Smooth muscle cell (in vitro differentiated cells): ENCODE measurements at regions not wholly inside any gene's neighbourhood (a gene's known extent, or its start where the extent isn't known, plus 50 kb on each side); places are given as distances from the start of the nearest gene placed in this dataset.

Experiments
- DNase-seq: peaks from one replicate; lab custom pipeline; 2025; ENCODE audit not compliant: unreplicated experiment; lab: John Stamatoyannopoulos, UW
- H2AFZ ChIP-seq: fragments of 200-600 bp; sonication (generic); 2 replicates; pipeline ENCODE4 v1.6.0; 2016; ENCODE audit warnings: antibody characterized with exemption, low read depth, mild to moderate bottlenecking
- H3F3A ChIP-seq: fragments of 200-600 bp; sonication (generic); 2 replicates; pipeline ENCODE4 v1.6.0; 2017; ENCODE audit warnings: antibody characterized with exemption, low read depth
- H3K27ac ChIP-seq: fragments of 200-600 bp; sonication (generic); 2 replicates; pipeline ENCODE4 v1.5.1; 2016; ENCODE audit warnings: low read depth, mild to moderate bottlenecking
- H3K27me3 ChIP-seq: fragments of 200-600 bp; sonication (generic); 2 replicates; pipeline ENCODE4 v1.6.1; 2016; ENCODE audit warnings: low read depth, mild to moderate bottlenecking
- H3K36me3 ChIP-seq: fragments of 200-600 bp; sonication (generic); 2 replicates; pipeline ENCODE4 v1.5.1; 2016; ENCODE audit warnings: low read depth
- H3K4me1 ChIP-seq: fragments of 200-600 bp; sonication (generic); 2 replicates; pipeline ENCODE4 v1.5.1; 2016; ENCODE audit warnings: low read depth
- H3K4me2 ChIP-seq: fragments of 200-600 bp; sonication (generic); 2 replicates; pipeline ENCODE4 v1.6.0; 2016; ENCODE audit warnings: mild to moderate bottlenecking
- H3K4me3 ChIP-seq: fragments of 200-600 bp; sonication (generic); 2 replicates; pipeline ENCODE4 v1.5.1; 2016; ENCODE audit warnings: mild to moderate bottlenecking
- H3K79me2 ChIP-seq: fragments of 200-600 bp; sonication (generic); 2 replicates; pipeline ENCODE4 v1.6.0; 2016; ENCODE audit warnings: low read depth, mild to moderate bottlenecking
- H3K9ac ChIP-seq: fragments of 200-600 bp; sonication (generic); 2 replicates; pipeline ENCODE4 v1.6.0; 2016; ENCODE audit warnings: low read depth
- H3K9me3 ChIP-seq: fragments of 200-600 bp; sonication (generic); replicated peaks from 2 replicates; pipeline ENCODE4 v1.5.1; 2016; ENCODE audit warnings: low read depth
- H4K20me1 ChIP-seq: fragments of 200-600 bp; sonication (generic); 2 replicates; pipeline ENCODE4 v1.6.0; 2016; ENCODE audit warnings: low read depth
- CTCF ChIP-seq: fragments of 200-600 bp; sonication (generic); IDR thresholded peaks from 2 replicates; pipeline ENCODE4 v1.5.1; 2017; ENCODE audit warnings: borderline replicate concordance, mild to moderate bottlenecking, antibody characterized with exemption; ENCODE audit not compliant: insufficient read depth, poor library complexity, severe bottlenecking
- WGBS: methylation state at CpG from one replicate; pipeline ENCODE4 v1.1.7; 2016; ENCODE audit warnings: low lambda C conversion rate; 5-methylcytosine and 5-hydroxymethylcytosine counted together

DNA sequence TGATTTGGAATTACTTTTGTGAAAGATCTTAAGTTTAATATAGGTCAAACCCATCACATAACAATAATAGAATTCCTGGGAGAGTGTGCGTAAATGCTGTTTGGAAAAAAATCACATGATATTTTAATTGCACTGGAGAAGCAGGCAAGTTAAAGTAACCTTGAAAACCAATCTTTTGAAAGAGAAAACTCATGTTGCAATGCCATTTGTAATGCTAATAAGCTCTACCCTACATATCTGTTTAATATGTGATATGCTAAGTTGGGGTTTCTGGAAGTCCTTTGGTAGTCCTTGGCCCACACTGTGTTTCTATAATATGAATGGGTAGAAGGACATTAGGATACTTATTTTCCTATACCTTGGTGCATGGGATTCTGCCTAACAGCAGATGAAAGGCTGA, 370.4 kb downstream of the DDX10 start:
- H3K9me3 ChIP-seq = no peaks in the 10 kb centered on the region
- peaks cover 10% of the 10 kb centered on the region for H3K4me1 ChIP-seq
- no peak overlapping the region for H3K27ac ChIP-seq
- no peak for TF ChIP-seq CTCF
- H3K9ac ChIP-seq = no peak overlapping the region
- DNase-seq = no peak
- no peaks in the 10 kb centered on the region for H3K36me3 ChIP-seq
- H3K4me2 ChIP-seq = no peak overlapping the region
- 93% methylated on average over 1 of the region's 1 CpG for WGBS
- no peaks in the 10 kb centered on the region for H4K20me1 ChIP-seq
- H3K4me3 ChIP-seq = no peak overlapping the region
- H3K27me3 ChIP-seq = no peaks in the 10 kb centered on the region
- no peaks in the 10 kb centered on the region for H3F3A ChIP-seq
- H3K79me2 ChIP-seq = no peaks in the 10 kb centered on the region
- no peak overlapping the region for H2AFZ ChIP-seq

DNA sequence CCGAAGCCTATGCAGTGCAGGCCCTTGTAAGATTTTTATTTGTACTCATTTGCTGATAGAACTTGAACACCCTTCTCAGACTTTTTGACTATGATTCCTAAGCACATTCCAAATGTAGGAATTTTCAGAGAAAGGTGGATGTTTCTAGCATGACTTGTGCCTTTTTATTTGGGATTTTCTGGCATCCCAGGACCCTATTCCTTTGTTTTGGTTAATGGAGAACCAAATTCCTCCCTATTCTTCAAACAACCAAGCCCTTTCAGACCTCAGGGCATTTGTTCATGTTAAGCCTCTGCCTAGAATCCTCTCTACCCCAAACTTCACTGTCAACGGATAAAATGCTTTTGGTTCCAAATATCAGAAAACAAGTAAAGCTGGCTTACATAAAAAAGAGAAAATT, 371.1 kb downstream of the DDX10 start:
- no peak overlapping the region for H2AFZ ChIP-seq
- H4K20me1 ChIP-seq = no peaks in the 10 kb centered on the region

DNA sequence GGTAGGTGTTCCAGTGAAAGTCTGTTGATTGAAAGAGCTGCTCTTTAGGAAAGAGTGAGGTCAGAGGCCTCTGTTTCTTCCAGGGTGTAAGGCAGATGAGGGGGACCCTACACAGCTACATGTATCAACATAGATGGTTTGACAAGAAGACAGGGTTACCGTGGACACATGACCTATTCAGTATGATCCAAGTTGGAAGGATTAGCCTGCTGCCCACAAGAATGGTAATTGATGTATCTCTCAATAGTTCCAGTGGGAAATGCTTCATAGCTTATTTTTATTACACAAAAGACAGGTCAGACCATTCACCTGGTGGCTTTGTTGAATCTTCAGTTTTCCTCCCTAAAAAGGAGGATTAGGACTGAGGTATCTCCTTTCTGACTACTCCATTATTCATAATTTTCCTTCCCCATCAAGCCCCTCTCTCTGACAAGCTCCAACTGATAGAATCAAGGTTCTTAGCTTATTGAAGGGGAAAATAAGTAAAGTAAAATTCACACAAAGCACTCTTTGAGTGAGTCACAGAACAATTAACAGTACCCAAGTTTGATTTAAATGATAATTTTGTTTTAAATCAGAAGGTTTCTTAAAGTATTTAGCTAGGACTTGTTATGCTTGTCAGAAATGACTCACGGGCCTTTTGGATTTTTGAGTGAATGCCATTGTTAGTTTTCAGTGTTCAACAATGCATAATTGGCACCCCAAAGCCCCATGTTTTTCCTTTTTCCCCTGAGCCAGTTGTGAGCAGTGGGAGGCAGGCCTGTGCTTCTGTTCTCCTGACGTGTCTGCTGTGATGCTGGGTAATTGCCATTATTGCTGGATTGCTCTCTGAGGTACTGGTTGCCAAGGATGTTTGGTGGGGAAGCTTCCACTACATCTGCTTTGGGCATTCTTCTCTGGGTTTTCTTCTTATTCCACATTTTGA, 373.2 kb downstream of the DDX10 start:
- Histone ChIP-seq H3K4me1 (peaks cover 10% of the 10 kb centered on the region), H3K79me2 (no peaks in the 10 kb centered on the region), H3K9ac (no peak overlapping the region), H3K36me3 (no peaks in the 10 kb centered on the region), H2AFZ (no peak overlapping the region), H3F3A (no peaks in the 10 kb centered on the region), H3K4me3 (no peak overlapping the region), H3K27me3 (no peaks in the 10 kb centered on the region), H3K9me3 (no peaks in the 10 kb centered on the region), H3K27ac (no peak overlapping the region), H3K4me2 (no peak overlapping the region), H4K20me1 (no peaks in the 10 kb centered on the region)
- DNase-seq = no peak
- no peak for TF ChIP-seq CTCF
- 79% methylated on average over 3 of the region's 3 CpGs for WGBS

More for the DNA sequence above, 371.1 kb downstream of the DDX10 start:
- no peak overlapping the region for H3K4me3 ChIP-seq
- no peak for DNase-seq
- no peaks in the 10 kb centered on the region for H3K27me3 ChIP-seq
- no peaks in the 10 kb centered on the region for H3K9me3 ChIP-seq
- peaks cover 10% of the 10 kb centered on the region for H3K4me1 ChIP-seq
- no peak overlapping the region for H3K9ac ChIP-seq
- H3K27ac ChIP-seq = no peak overlapping the region
- WGBS = 74% methylated on average over 2 of the region's 2 CpGs
- no peak overlapping the region for H3K4me2 ChIP-seq
- no peaks in the 10 kb centered on the region for H3F3A ChIP-seq
- H3K79me2 ChIP-seq = no peaks in the 10 kb centered on the region
- no peaks in the 10 kb centered on the region for H3K36me3 ChIP-seq
- TF ChIP-seq CTCF = no peak

DNA sequence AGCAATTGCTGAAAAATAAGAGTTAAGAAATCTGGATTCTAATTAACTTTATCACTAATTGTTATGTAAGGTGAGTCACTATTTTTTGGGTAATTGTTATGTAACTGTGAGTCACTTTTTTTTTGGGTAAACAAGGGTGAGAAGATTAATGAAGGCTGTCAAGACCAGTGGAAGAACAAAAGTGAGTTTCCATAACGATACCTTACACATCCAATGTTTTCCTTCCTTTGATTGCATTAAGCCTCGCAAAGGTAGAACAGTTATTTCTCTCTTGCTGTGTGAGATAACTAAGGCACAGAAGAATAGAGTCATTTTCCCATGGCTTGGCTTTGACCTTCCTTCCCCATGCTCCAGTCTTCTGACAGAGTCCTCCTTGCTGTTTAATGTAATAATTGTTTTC, 374.7 kb downstream of the DDX10 start:
- Histone ChIP-seq H3K4me2 (no peak overlapping the region), H3F3A (no peaks in the 10 kb centered on the region), H3K27me3 (no peaks in the 10 kb centered on the region), H3K36me3 (no peaks in the 10 kb centered on the region), H4K20me1 (no peaks in the 10 kb centered on the region), H2AFZ (no peak overlapping the region), H3K27ac (no peak overlapping the region), H3K9me3 (no peaks in the 10 kb centered on the region), H3K79me2 (no peaks in the 10 kb centered on the region), H3K4me3 (no peak overlapping the region), H3K4me1 (peaks cover 10% of the 10 kb centered on the region), H3K9ac (no peak overlapping the region)
- 93% methylated on average over 2 of the region's 2 CpGs for WGBS
- DNase-seq = no peak
- no peak for TF ChIP-seq CTCF
